GM12878 (cell line): ENCODE measurements at regions not wholly inside any gene's neighbourhood (a gene's known extent, or its start where the extent isn't known, plus 50 kb on each side); places are given as distances from the start of the nearest gene placed in this dataset.

Source experiments
- ASH2L ChIP-seq: fragments of 300-600, 200-600 bp; sonication (generic); IDR thresholded peaks from 2 replicates; pipeline ENCODE4 v1.6.1; 2017; ENCODE audit warnings: low read depth, mild to moderate bottlenecking, borderline replicate concordance
- CEBPB ChIP-seq, 2 experiments: fragments of 150-350 bp in 1 of 2; IDR thresholded peaks; 2 replicates each; pipeline ENCODE4 v1.6.1; 2012 to 2014; ENCODE audit warnings: low read depth in 2 of 2, low read length in 2 of 2, borderline replicate concordance in 1 of 2, inconsistent platforms in 1 of 2
- CTCF ChIP-seq, 3 experiments: IDR thresholded peaks in 2 of 3; conservative IDR thresholded peaks in 1 of 3; 2 replicates each; pipeline ENCODE4 v1.5.1; 2011; ENCODE audit warnings: low read depth in 3 of 3, low read length in 3 of 3, mild to moderate bottlenecking in 3 of 3, control low read depth in 2 of 3, moderate library complexity in 2 of 3, inconsistent platforms in 1 of 3, mixed read lengths in 1 of 3; ENCODE audit not compliant: control insufficient read depth in 2 of 3, insufficient read depth in 1 of 3; ENCODE audit errors: extremely low read depth in 1 of 3
- ETV6 ChIP-seq, 2 experiments: fragments of 450-650 bp in 1 of 2; IDR thresholded peaks in 1 of 2; conservative IDR thresholded peaks in 1 of 2; 2 replicates each; pipeline ENCODE4 v1.6.1; 2014; ENCODE audit warnings: antibody characterized with exemption in 1 of 2, borderline replicate concordance in 1 of 2, low read depth in 1 of 2, mild to moderate bottlenecking in 1 of 2, moderate library complexity in 1 of 2
- EZH2 ChIP-seq: IDR thresholded peaks from 2 replicates; pipeline ENCODE4 v1.6.1; 2012; ENCODE audit warnings: low read depth, mild to moderate bottlenecking, control low read depth, inconsistent platforms, low read length, borderline replicate concordance; ENCODE audit not compliant: control insufficient read depth
- SMARCA5 ChIP-seq: fragments of 450-650 bp; IDR thresholded peaks from 2 replicates; pipeline ENCODE4 v1.6.1; 2017; ENCODE audit warnings: mild to moderate bottlenecking
- SP1 ChIP-seq: IDR thresholded peaks from one replicate; pipeline ENCODE4 v1.6.1; 2011; ENCODE audit warnings: low read depth, low read length
- SREBF2 ChIP-seq: IDR thresholded peaks from 2 replicates; pipeline ENCODE4 v1.6.1; 2012; ENCODE audit warnings: mild to moderate bottlenecking, low read length
- SRF ChIP-seq, 2 experiments: IDR thresholded peaks; 2 replicates each; pipeline ENCODE4 v1.6.1; 2011; ENCODE audit warnings: low read depth in 2 of 2, low read length in 2 of 2, mild to moderate bottlenecking in 1 of 2, moderate library complexity in 1 of 2
- SUZ12 ChIP-seq: fragments of 200-600 bp; sonication (generic); IDR thresholded peaks from one replicate; pipeline ENCODE4 v1.6.1; 2018; ENCODE audit warnings: antibody characterized with exemption, mild to moderate bottlenecking; ENCODE audit not compliant: unreplicated experiment
- WRNIP1 ChIP-seq: IDR thresholded peaks from 2 replicates; pipeline ENCODE4 v1.6.1; 2011; ENCODE audit warnings: low read depth, low read length, improper control_type of control experiment, borderline replicate concordance
- ZNF207 ChIP-seq: fragments of 450-650 bp; IDR thresholded peaks from 2 replicates; pipeline ENCODE4 v1.6.1; 2014; ENCODE audit warnings: antibody characterized with exemption, mild to moderate bottlenecking, borderline replicate concordance

GRCh38 chr6:134525190-134525868 is 207.4 kb upstream of the SGK1 start:
- TF ChIP-seq SP1 (no peak), ETV6 (conservative IDR thresholded peaks at IDR 0.05 in 1 of 2, IDR thresholded peaks at IDR 0.05 in 1 of 2; ENCODE audit: borderline replicate concordance in 1 of 2, low read depth in 1 of 2) (no peak), SUZ12 (no peak), CTCF (IDR thresholded peaks at IDR 0.05 in 2 of 3, conservative IDR thresholded peaks at IDR 0.05 in 1 of 3; ENCODE audit: control insufficient read depth in 2 of 3, extremely low read depth in 1 of 3, insufficient read depth in 1 of 3, low read depth in 3 of 3, low read length in 3 of 3) (no peak), SREBF2 (no peak), EZH2 (no peak), ZNF207 (no peak), SMARCA5 (no peak), ASH2L (no peak), SRF (IDR thresholded peaks at IDR 0.05; ENCODE audit: low read depth in 2 of 2, low read length in 2 of 2) (no peak), WRNIP1 (no peak), CEBPB (IDR thresholded peaks at IDR 0.05; ENCODE audit: borderline replicate concordance in 1 of 2, low read depth in 2 of 2, low read length in 2 of 2) (no peak)
